Calu3 (cell line): ENCODE measurements at regions not wholly inside any gene's neighbourhood (a gene's known extent, or its start where the extent isn't known, plus 50 kb on each side); places are given as distances from the start of the nearest gene placed in this dataset.

Experiments used
- BruUV-seq: library from RNA; stranded (reverse); fragments of 400-500 nt; replicated peaks from 2 replicates; lab custom pipeline; 2021; lab: Mats Ljungman, UMichigan
- CTCF ChIA-PET: fragments of 300-600 bp; sonication (Branson Sonifier 250); formaldehyde crosslinking; loops from one replicate; lab custom pipeline; 2022; ENCODE audit warnings: antibody characterized with exemption; lab: Charles Lee
- DNase-seq: peaks from one replicate; pipeline ENCODE4 v3.0.0; 2022
- H3K27ac Mint-ChIP-seq: one replicate; pipeline ENCODE4 v1.8.0; 2022; ENCODE audit warnings: mixed read lengths; ENCODE audit not compliant: unreplicated experiment
- H3K27me3 Mint-ChIP-seq: one replicate; pipeline ENCODE4 v1.8.0; 2022; ENCODE audit warnings: mixed read lengths; ENCODE audit not compliant: unreplicated experiment
- H3K36me3 Mint-ChIP-seq: one replicate; pipeline ENCODE4 v1.8.0; 2022; ENCODE audit warnings: mild to moderate bottlenecking, moderate library complexity, mixed read lengths; ENCODE audit not compliant: insufficient read depth, unreplicated experiment
- H3K4me1 Mint-ChIP-seq: one replicate; pipeline ENCODE4 v1.8.0; 2022; ENCODE audit warnings: mild to moderate bottlenecking, low read depth, mixed read lengths; ENCODE audit not compliant: unreplicated experiment
- H3K4me3 Mint-ChIP-seq: one replicate; pipeline ENCODE4 v1.8.0; 2022; ENCODE audit warnings: mild to moderate bottlenecking, low read depth, moderate library complexity, mixed read lengths; ENCODE audit not compliant: unreplicated experiment
- H3K9me3 Mint-ChIP-seq: one replicate; pipeline ENCODE4 v1.8.0; 2022; ENCODE audit warnings: low read depth, mixed read lengths; ENCODE audit not compliant: unreplicated experiment
- intact Hi-C: fragments of 100-400 bp; cut with micrococcal nuclease; formaldehyde crosslinking; loops from one replicate; pipeline ENCODE4 v1.10.0; 2022; ENCODE audit not compliant: unreplicated experiment
- TF ChIP-seq, protein P1 (sequence below): fragments of 200-600 bp; IDR thresholded peaks from one replicate; pipeline ENCODE4 v1.8.0; 2022; ENCODE audit warnings: antibody characterized with exemption; ENCODE audit not compliant: unreplicated experiment

DNA sequence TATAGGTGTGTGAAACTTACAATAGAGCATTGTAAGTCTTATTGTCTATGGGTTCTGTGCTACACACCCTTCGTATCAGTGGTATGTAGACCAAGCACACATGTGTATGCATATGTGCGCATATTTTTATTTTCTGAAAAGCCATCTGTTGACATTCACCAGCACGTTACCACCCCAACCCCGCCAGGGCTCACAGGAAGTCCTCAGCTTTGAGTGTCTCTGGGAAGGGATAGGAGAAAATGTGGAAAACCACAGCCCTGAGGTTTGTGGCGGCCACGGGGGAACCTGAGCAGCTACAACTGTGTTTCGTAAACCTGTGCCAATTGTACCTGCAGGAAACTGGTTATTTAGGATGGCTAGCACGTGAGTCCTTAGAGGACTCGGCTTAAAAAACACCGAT lies 123.3 kb upstream of the PHACTR3 start:
- no TSS peak for BruUV-seq
- TF ChIP-seq, protein P1, sequence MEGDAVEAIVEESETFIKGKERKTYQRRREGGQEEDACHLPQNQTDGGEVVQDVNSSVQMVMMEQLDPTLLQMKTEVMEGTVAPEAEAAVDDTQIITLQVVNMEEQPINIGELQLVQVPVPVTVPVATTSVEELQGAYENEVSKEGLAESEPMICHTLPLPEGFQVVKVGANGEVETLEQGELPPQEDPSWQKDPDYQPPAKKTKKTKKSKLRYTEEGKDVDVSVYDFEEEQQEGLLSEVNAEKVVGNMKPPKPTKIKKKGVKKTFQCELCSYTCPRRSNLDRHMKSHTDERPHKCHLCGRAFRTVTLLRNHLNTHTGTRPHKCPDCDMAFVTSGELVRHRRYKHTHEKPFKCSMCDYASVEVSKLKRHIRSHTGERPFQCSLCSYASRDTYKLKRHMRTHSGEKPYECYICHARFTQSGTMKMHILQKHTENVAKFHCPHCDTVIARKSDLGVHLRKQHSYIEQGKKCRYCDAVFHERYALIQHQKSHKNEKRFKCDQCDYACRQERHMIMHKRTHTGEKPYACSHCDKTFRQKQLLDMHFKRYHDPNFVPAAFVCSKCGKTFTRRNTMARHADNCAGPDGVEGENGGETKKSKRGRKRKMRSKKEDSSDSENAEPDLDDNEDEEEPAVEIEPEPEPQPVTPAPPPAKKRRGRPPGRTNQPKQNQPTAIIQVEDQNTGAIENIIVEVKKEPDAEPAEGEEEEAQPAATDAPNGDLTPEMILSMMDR: no peak
- Mint-ChIP-seq H3K4me1 (no peaks in the 10 kb centered on the region), H3K27ac (no peak overlapping the region), H3K4me3 (no peak overlapping the region), H3K27me3 (peaks cover 80% of the 10 kb centered on the region), H3K9me3 (no peaks in the 10 kb centered on the region), H3K36me3 (no peaks in the 10 kb centered on the region)
- CTCF ChIA-PET: interaction anchor here (0.6 to 1.0 kb wide), 2 partner anchors 21 to 306 kb away, joined by 3 read pairs; no protein-coding TSS in a partner anchor
- DNase-seq: no peak
- intact Hi-C loops: no loop called here

GRCh38 chr20:59481477-59482018 lies 122.8 kb upstream of the PHACTR3 start:
- Mint-ChIP-seq H3K9me3 (no peaks in the 10 kb centered on the region), H3K27ac (no peak overlapping the region), H3K4me3 (no peak overlapping the region), H3K4me1 (no peaks in the 10 kb centered on the region), H3K36me3 (no peaks in the 10 kb centered on the region), H3K27me3 (peaks cover 77% of the 10 kb centered on the region)
- DNase-seq: no peak
- CTCF ChIA-PET: interaction anchor here (0.6 to 1.0 kb wide), 2 partner anchors 21 to 307 kb away, joined by 3 read pairs; no protein-coding TSS in a partner anchor
- BruUV-seq: no TSS peak
- intact Hi-C loops: no loop called here
- TF ChIP-seq, protein P1: no peak

DNA sequence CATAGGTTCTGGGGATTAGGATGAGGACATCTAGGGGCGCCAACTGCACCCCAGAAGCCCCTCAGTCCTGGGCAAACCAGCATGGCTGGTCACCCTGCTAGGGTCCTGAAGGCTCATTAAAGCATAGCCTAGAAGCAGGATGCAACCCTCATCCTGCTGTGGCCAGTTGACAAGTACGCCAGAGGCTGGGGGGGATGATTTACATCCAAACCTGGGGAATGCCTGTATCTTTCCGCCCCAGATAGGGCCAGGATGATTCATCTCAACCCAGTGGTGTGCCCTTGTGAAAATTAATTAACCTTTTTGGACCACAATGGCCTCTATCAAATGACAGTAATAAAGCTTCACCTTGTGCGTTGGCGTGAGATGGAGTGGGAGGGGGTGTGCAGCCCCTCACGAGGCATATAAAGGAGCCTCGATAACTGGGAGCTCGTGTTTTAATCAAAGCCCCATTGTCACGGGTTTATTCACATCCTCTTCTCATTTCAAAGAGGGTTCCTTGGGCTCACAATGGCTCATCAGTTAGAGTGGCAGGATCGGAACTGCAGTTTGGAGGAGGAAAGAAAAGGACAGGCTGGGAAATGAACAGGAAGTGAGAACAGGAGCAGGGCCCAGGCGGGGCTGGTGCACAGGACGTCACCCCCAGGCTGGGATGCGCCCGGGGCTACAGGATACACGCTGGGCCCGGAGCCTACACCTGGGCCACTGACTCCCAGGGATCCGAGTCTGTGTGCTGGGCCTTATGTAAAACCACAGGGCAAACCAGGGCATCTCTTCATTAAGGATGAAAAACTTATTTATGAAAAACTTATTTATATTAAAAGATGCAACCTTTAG lies 121.8 kb upstream of the PHACTR3 start:
- Mint-ChIP-seq H3K9me3 (no peaks in the 10 kb centered on the region), H3K4me3 (no peak overlapping the region), H3K27ac (no peak overlapping the region), H3K4me1 (no peaks in the 10 kb centered on the region), H3K27me3 (peaks cover 84% of the 10 kb centered on the region), H3K36me3 (no peaks in the 10 kb centered on the region)
- CTCF ChIA-PET: interaction anchor here (0.9 kb wide), 1 partner anchor 13 kb away, joined by 4 read pairs; no protein-coding TSS in a partner anchor
- DNase-seq: no peak
- TF ChIP-seq, protein P1: no peak
- intact Hi-C loops: no loop called here
- no TSS peak for BruUV-seq

- no peaks in the 10 kb centered on the region for H3K9me3 Mint-ChIP-seq
Observed at GRCh38 chr20:59483481-59483880, 120.9 kb upstream of the PHACTR3 start.

More at GRCh38 chr20:59483481-59483880, 120.9 kb upstream of the PHACTR3 start:
- TF ChIP-seq, protein P1: no peak
- no peak overlapping the region for H3K27ac Mint-ChIP-seq
- no peaks in the 10 kb centered on the region for H3K36me3 Mint-ChIP-seq
- H3K4me1 Mint-ChIP-seq: no peaks in the 10 kb centered on the region
- no peak overlapping the region for H3K4me3 Mint-ChIP-seq
- no peak for DNase-seq
- intact Hi-C loops: no loop called here
- H3K27me3 Mint-ChIP-seq: peaks cover 85% of the 10 kb centered on the region
- BruUV-seq: no TSS peak
- CTCF ChIA-PET: no interaction called here
